Epithelial cell of proximal tubule (primary cell): ENCODE measurements at regions not wholly inside any gene's neighbourhood (a gene's known extent, or its start where the extent isn't known, plus 50 kb on each side); places are given as distances from the start of the nearest gene placed in this dataset.

Experiments used
- DNase-seq: peaks from one replicate; pipeline ENCODE4 v3.0.0-alpha.2; 2011; ENCODE audit warnings: low read depth
- H3K4me3 ChIP-seq: 2 replicates; pipeline ENCODE4 v1.5.1; 2011; ENCODE audit warnings: low read depth, mild to moderate bottlenecking, low read length
- TF ChIP-seq, protein P1 (sequence below): conservative IDR thresholded peaks from 2 replicates; pipeline ENCODE4 v1.5.1; 2012; ENCODE audit warnings: low read depth, mild to moderate bottlenecking, low read length

- TF ChIP-seq, protein P1, sequence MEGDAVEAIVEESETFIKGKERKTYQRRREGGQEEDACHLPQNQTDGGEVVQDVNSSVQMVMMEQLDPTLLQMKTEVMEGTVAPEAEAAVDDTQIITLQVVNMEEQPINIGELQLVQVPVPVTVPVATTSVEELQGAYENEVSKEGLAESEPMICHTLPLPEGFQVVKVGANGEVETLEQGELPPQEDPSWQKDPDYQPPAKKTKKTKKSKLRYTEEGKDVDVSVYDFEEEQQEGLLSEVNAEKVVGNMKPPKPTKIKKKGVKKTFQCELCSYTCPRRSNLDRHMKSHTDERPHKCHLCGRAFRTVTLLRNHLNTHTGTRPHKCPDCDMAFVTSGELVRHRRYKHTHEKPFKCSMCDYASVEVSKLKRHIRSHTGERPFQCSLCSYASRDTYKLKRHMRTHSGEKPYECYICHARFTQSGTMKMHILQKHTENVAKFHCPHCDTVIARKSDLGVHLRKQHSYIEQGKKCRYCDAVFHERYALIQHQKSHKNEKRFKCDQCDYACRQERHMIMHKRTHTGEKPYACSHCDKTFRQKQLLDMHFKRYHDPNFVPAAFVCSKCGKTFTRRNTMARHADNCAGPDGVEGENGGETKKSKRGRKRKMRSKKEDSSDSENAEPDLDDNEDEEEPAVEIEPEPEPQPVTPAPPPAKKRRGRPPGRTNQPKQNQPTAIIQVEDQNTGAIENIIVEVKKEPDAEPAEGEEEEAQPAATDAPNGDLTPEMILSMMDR: no peak
- H3K4me3 ChIP-seq: no peak overlapping the region
- DNase-seq: no peak
These were observed 189.1 kb upstream of the TWIST2 start for GRCh38 chr2:238658820-238659219.

GRCh38 chr2:238659231-238659630, 188.7 kb upstream of the TWIST2 start:
- no peak overlapping the region for H3K4me3 ChIP-seq
- TF ChIP-seq, protein P1: no peak
- DNase-seq: no peak

- no peak for DNase-seq
- no peak overlapping the region for H3K4me3 ChIP-seq
- TF ChIP-seq, protein P1: no peak
These were observed 184.3 kb upstream of the TWIST2 start for GRCh38 chr2:238663586-238663985.

GRCh38 chr2:238665919-238666318, 182.0 kb upstream of the TWIST2 start:
- H3K4me3 ChIP-seq: no peak overlapping the region
- no peak for DNase-seq
- TF ChIP-seq, protein P1: no peak

DNA sequence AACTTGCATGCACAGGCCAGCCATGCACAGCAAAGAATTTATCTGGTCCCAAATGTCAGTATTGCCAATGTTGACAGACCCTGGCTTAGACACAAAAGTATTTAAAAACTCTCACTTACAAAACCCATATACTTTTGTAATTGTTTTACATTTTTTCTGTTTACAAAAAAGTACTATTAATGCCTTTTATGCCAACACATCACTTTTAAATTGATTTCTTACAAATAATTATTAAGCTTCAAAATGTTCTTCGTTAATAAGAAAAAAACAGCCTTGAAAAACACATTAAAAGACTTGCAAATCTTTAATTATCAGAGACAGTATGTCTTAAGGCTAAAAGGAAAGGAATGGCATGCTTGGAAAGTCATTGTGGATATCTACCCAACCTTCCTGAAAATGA, 181.3 kb upstream of the TWIST2 start:
- DNase-seq: no peak
- no peak overlapping the region for H3K4me3 ChIP-seq
- TF ChIP-seq, protein P1: no peak

- no peak overlapping the region for H3K4me3 ChIP-seq
- TF ChIP-seq, protein P1: no peak
These were observed 180.9 kb upstream of the TWIST2 start for GRCh38 chr2:238667008-238667407.

DNA sequence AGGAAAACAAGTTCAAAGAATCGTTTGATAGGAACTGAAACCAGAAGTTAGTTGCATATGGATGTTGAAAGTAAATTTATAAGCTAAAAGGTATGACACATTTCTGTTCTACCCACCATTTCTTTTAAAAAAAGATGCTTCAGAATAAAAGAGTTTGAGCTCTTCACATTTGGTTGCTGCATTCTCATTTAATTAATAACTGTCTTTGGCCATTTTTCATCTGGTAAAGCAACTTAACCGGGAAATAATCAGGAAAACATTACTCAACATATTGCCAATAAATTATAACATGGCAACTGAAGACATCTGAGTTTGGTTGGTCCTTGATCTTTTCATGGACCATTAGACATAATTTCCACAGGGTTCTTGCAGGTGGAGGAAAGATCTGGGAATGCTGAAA, 180.2 kb upstream of the TWIST2 start:
- no peak for DNase-seq
- TF ChIP-seq, protein P1: no peak
- no peak overlapping the region for H3K4me3 ChIP-seq

More at GRCh38 chr2:238667008-238667407, 180.9 kb upstream of the TWIST2 start:
- no peak for DNase-seq
